BE2C (cell line): ENCODE measurements at regions not wholly inside any gene's neighbourhood (a gene's known extent, or its start where the extent isn't known, plus 50 kb on each side); places are given as distances from the start of the nearest gene placed in this dataset.

Source experiments
- DNase-seq: peaks from one replicate; pipeline ENCODE4 v3.0.0-alpha.2; 2020
- H3K27me3 ChIP-seq: fragments of 250-450 bp; sonication (Bioruptor Pico); 2 replicates; pipeline ENCODE4 v1.5.1; 2020; ENCODE audit warnings: mild to moderate bottlenecking
- H3K36me3 ChIP-seq: fragments of 250-450 bp; sonication (Bioruptor Pico); 2 replicates; pipeline ENCODE4 v1.5.1; 2020; ENCODE audit warnings: mild to moderate bottlenecking
- H3K4me1 ChIP-seq: fragments of 250-450 bp; sonication (Bioruptor Pico); 2 replicates; pipeline ENCODE4 v1.5.1; 2020
- H3K4me3 ChIP-seq: 2 replicates; pipeline ENCODE4 v1.5.1; 2011; ENCODE audit warnings: low read depth, low read length
- H3K9me3 ChIP-seq: fragments of 250-450 bp; sonication (Bioruptor Pico); 2 replicates; pipeline ENCODE4 v1.5.1; 2020
- TF ChIP-seq, protein P1 (sequence below): IDR thresholded peaks from 2 replicates; pipeline ENCODE4 v1.5.1; 2012; ENCODE audit warnings: mild to moderate bottlenecking, low read depth, low read length

DNA sequence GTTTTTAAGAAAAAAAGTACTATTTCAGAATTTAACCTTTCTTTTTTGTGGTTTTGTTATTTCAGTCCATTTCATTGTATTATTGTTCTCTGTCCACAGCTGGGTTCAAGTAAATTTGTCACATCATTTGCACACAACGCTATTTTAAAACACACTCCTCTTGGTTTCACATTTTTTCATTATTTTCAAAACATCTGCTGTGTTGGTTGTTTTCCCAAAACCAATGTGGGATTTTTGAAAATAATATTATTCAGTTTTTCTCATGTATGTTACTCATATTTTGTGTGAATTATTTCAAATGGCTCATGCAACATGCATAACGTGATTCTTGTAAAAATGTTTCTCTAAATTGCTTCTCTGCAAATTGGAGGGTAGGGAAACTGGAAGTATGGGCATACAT is 589.2 kb downstream of the METTL4 start:
- Histone ChIP-seq H3K4me3 (no peak overlapping the region), H3K9me3 (no peaks in the 10 kb centered on the region), H3K36me3 (no peaks in the 10 kb centered on the region), H3K27me3 (no peaks in the 10 kb centered on the region), H3K4me1 (no peaks in the 10 kb centered on the region)
- TF ChIP-seq, protein P1, sequence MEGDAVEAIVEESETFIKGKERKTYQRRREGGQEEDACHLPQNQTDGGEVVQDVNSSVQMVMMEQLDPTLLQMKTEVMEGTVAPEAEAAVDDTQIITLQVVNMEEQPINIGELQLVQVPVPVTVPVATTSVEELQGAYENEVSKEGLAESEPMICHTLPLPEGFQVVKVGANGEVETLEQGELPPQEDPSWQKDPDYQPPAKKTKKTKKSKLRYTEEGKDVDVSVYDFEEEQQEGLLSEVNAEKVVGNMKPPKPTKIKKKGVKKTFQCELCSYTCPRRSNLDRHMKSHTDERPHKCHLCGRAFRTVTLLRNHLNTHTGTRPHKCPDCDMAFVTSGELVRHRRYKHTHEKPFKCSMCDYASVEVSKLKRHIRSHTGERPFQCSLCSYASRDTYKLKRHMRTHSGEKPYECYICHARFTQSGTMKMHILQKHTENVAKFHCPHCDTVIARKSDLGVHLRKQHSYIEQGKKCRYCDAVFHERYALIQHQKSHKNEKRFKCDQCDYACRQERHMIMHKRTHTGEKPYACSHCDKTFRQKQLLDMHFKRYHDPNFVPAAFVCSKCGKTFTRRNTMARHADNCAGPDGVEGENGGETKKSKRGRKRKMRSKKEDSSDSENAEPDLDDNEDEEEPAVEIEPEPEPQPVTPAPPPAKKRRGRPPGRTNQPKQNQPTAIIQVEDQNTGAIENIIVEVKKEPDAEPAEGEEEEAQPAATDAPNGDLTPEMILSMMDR: no peak
- no peak for DNase-seq

- Histone ChIP-seq H3K9me3 (no peaks in the 10 kb centered on the region), H3K4me1 (no peaks in the 10 kb centered on the region), H3K27me3 (no peaks in the 10 kb centered on the region), H3K36me3 (no peaks in the 10 kb centered on the region), H3K4me3 (no peak overlapping the region)
- TF ChIP-seq, protein P1: no peak
- no peak for DNase-seq
Observed at GRCh38 chr18:1983746-1984515, 587.4 kb downstream of the METTL4 start.

DNA sequence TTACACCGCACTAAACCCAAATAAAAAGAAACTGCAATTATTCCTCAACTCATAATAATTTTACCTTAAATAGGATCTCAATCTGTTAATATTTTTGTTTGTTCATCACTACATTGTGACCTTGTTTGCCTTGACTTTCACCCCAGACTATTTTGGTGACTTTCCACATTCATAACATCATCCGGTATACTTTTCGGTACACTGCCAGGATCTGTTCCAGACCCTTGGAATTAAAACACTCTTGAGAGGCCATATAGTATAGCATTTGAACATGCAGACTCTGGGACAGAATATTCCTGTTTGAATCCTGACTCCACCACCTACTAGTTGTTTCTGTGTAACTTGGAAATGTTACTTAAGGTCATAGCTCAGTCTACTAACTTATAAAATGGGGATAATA is 577.4 kb downstream of the METTL4 start:
- no peak overlapping the region for H3K4me3 ChIP-seq
- no peaks in the 10 kb centered on the region for H3K36me3 ChIP-seq
- TF ChIP-seq, protein P1: no peak
- DNase-seq: no peak
- no peaks in the 10 kb centered on the region for H3K9me3 ChIP-seq
- no peaks in the 10 kb centered on the region for H3K4me1 ChIP-seq
- H3K27me3 ChIP-seq: no peaks in the 10 kb centered on the region

DNA sequence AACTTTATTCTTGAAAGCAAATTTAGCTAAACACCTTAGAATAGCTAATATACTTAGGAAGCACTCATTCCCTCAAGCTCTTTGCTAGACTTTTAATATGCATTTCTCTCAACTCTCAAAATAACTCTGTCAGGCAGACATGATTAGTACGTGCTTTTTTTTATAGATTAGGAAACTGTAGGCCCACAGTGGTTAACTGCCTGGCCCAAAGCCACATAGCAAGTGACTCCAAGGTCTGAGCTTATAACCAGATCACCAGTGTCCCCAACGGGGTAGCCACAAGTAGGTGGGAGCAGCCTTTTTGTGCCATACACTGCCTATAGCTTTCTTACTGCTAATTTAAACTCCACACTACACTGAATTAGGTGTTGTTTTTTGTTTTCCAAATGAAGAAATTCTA is 576.8 kb downstream of the METTL4 start:
- Histone ChIP-seq H3K4me1 (no peaks in the 10 kb centered on the region), H3K4me3 (no peak overlapping the region), H3K9me3 (no peaks in the 10 kb centered on the region), H3K27me3 (no peaks in the 10 kb centered on the region), H3K36me3 (no peaks in the 10 kb centered on the region)
- DNase-seq: no peak
- TF ChIP-seq, protein P1: no peak

- no peaks in the 10 kb centered on the region for H3K36me3 ChIP-seq
- H3K9me3 ChIP-seq: no peaks in the 10 kb centered on the region
- no peak overlapping the region for H3K4me3 ChIP-seq
- H3K27me3 ChIP-seq: no peaks in the 10 kb centered on the region
- no peak for DNase-seq
- TF ChIP-seq, protein P1: no peak
- no peaks in the 10 kb centered on the region for H3K4me1 ChIP-seq
Observed at GRCh38 chr18:1995041-1995612, 576.2 kb downstream of the METTL4 start.

DNA sequence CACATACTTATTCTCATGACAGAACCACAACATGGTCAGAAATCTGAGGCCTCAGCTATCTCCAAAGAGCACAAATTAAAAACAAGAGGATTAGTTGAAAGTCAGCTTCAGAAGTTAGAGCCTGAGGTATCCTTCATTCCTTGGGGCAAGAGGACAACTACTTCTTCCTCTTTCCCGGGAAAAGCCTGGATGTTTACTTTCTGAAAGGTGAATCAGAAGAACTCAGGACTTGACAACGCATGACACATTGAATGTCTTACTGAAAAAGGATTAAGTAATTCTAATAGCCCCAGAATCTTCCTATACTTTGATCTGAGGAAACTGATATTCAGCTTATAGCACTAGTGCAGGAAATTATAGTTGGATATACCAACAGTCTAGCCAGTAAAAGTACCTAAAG is 573.2 kb downstream of the METTL4 start:
- Histone ChIP-seq H3K9me3 (no peaks in the 10 kb centered on the region), H3K4me1 (no peaks in the 10 kb centered on the region), H3K4me3 (no peak overlapping the region), H3K36me3 (no peaks in the 10 kb centered on the region), H3K27me3 (no peaks in the 10 kb centered on the region)
- TF ChIP-seq, protein P1: no peak
- DNase-seq: no peak
